CD8-positive, alpha-beta memory T cell (primary cell): ENCODE measurements at regions not wholly inside any gene's neighbourhood (a gene's known extent, or its start where the extent isn't known, plus 50 kb on each side); places are given as distances from the start of the nearest gene placed in this dataset.

Experiments
- CTCF ChIA-PET: fragments of 350-600 bp; sonication (Branson Sonifier 250); formaldehyde crosslinking; loops from one replicate; lab custom pipeline; 2021; ENCODE audit warnings: antibody characterized with exemption; lab: Charles Lee
- POLR2A ChIA-PET: fragments of 350-600 bp; sonication (Branson Sonifier 250); formaldehyde crosslinking; loops from one replicate; lab custom pipeline; 2021; ENCODE audit warnings: antibody characterized with exemption; lab: Charles Lee
- DNase-seq, 5 donors: peaks; one replicate each; pipeline versions ENCODE4 v3.0.0 to v3.0.0-alpha.2; 2020 to 2022; ENCODE audit warnings: mixed read lengths in 1 of 5
- H3K27ac ChIP-seq: one replicate; pipeline ENCODE4 v1.7.0; 2013; ENCODE audit warnings: low read depth, mild to moderate bottlenecking, low read length, moderate library complexity
- H3K27me3 ChIP-seq: 2 replicates; pipeline ENCODE4 v1.7.0; 2013; ENCODE audit warnings: low read length, mild to moderate bottlenecking; ENCODE audit not compliant: insufficient read depth, poor library complexity, severe bottlenecking
- H3K36me3 ChIP-seq: 2 replicates; pipeline ENCODE4 v1.7.0; 2013; ENCODE audit warnings: mild to moderate bottlenecking, low read length, moderate library complexity; ENCODE audit not compliant: insufficient read depth
- H3K4me1 ChIP-seq: 2 replicates; pipeline ENCODE4 v1.7.0; 2013; ENCODE audit warnings: mild to moderate bottlenecking, low read length, moderate library complexity; ENCODE audit not compliant: insufficient read depth
- H3K4me3 ChIP-seq: 2 replicates; pipeline ENCODE4 v1.7.0; 2013; ENCODE audit warnings: mild to moderate bottlenecking, low read length
- H3K9me3 ChIP-seq: 2 replicates; pipeline ENCODE4 v1.7.0; 2013; ENCODE audit warnings: mild to moderate bottlenecking, low read length
- H3K27ac Mint-ChIP-seq, 8 donors: one replicate each; pipeline ENCODE4 v1.8.0; 2020 to 2021; ENCODE audit warnings: mixed read lengths in 8 of 8, mild to moderate bottlenecking in 6 of 8, inconsistent platforms in 3 of 8, moderate library complexity in 3 of 8
- H3K27me3 Mint-ChIP-seq, 2 donors: one replicate each; pipeline ENCODE4 v1.8.0; 2020 to 2021; ENCODE audit warnings: mixed read lengths in 2 of 2, mild to moderate bottlenecking in 1 of 2, moderate library complexity in 1 of 2
- H3K36me3 Mint-ChIP-seq, 3 donors: one replicate each; pipeline ENCODE4 v1.8.0; 2020 to 2021; ENCODE audit warnings: mixed read lengths in 3 of 3, inconsistent platforms in 1 of 3, mild to moderate bottlenecking in 1 of 3
- H3K4me1 Mint-ChIP-seq, 3 donors: one replicate each; pipeline ENCODE4 v1.8.0; 2020 to 2021; ENCODE audit warnings: mixed read lengths in 3 of 3, inconsistent platforms in 1 of 3, mild to moderate bottlenecking in 1 of 3
- H3K4me3 Mint-ChIP-seq, 7 donors: one replicate each; pipeline ENCODE4 v1.8.0; 2020 to 2021; ENCODE audit warnings: mixed read lengths in 7 of 7, mild to moderate bottlenecking in 6 of 7, moderate library complexity in 4 of 7, inconsistent platforms in 2 of 7
- H3K9me3 Mint-ChIP-seq, 5 donors: one replicate each; pipeline ENCODE4 v1.8.0; 2020 to 2022; ENCODE audit warnings: mixed read lengths in 5 of 5, mild to moderate bottlenecking in 3 of 5, moderate library complexity in 2 of 5, inconsistent platforms in 1 of 5

DNA sequence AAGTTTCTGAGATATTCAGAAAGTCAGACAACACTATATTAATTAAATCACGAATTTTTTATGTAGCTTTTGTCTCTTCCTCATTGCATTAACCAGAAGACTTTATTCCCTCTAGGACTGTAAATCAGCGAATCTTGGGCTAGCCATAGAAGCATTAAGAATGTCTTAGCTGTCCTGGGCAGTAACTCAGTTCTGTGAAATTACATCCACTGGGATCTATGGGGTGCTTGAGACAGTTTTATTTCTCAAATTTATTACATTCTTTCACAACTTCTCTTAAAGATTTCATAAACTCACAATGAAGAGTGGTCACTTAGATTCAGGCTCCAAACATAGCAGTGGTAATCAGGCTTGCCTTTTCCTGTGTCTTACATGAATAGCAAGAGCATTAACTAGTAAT is 1153.4 kb downstream of the CDH8 start:
- Histone ChIP-seq H3K9me3 (no peaks in the 10 kb centered on the region), H3K27me3 (no peaks in the 10 kb centered on the region), H3K4me1 (no peaks in the 10 kb centered on the region), H3K4me3 (no peak overlapping the region), H3K36me3 (no peaks in the 10 kb centered on the region), H3K27ac (no peak overlapping the region)
- H3K27me3 Mint-ChIP-seq = no peaks in the 10 kb centered on the region
- H3K4me1 Mint-ChIP-seq = no peaks in the 10 kb centered on the region
- CTCF ChIA-PET = no interaction called here
- no peak overlapping the region for H3K27ac Mint-ChIP-seq
- POLR2A ChIA-PET = no interaction called here
- no peaks in the 10 kb centered on the region for H3K36me3 Mint-ChIP-seq
- peaks cover 0 to 21% (median 16%) of the 10 kb centered on the region in 5 donors for H3K9me3 Mint-ChIP-seq
- no peak for DNase-seq
- no peak overlapping the region for H3K4me3 Mint-ChIP-seq

GRCh38 chr16:60852635-60853034 is 1183.6 kb downstream of the CDH8 start:
- ChIA-PET CTCF (no interaction called here), POLR2A (no interaction called here)
- Mint-ChIP-seq H3K27ac (no peak overlapping the region), H3K4me1 (no peaks in the 10 kb centered on the region), H3K36me3 (no peaks in the 10 kb centered on the region), H3K27me3 (no peaks in the 10 kb centered on the region), H3K9me3 (peaks cover 10 to 39% (median 27%) of the 10 kb centered on the region in 5 donors), H3K4me3 (no peak overlapping the region)
- Histone ChIP-seq H3K4me3 (no peak overlapping the region), H3K9me3 (no peaks in the 10 kb centered on the region), H3K4me1 (no peaks in the 10 kb centered on the region), H3K27me3 (no peaks in the 10 kb centered on the region), H3K36me3 (no peaks in the 10 kb centered on the region), H3K27ac (no peak overlapping the region)
- DNase-seq = no peak

- Mint-ChIP-seq H3K27ac (no peak overlapping the region), H3K36me3 (no peaks in the 10 kb centered on the region), H3K4me1 (no peaks in the 10 kb centered on the region), H3K27me3 (no peaks in the 10 kb centered on the region), H3K4me3 (no peak overlapping the region), H3K9me3 (peaks cover 6 to 32% (median 14%) of the 10 kb centered on the region in 5 donors)
- Histone ChIP-seq H3K9me3 (no peaks in the 10 kb centered on the region), H3K4me1 (no peaks in the 10 kb centered on the region), H3K27ac (no peak overlapping the region), H3K36me3 (no peaks in the 10 kb centered on the region), H3K4me3 (no peak overlapping the region), H3K27me3 (no peaks in the 10 kb centered on the region)
- POLR2A ChIA-PET = no interaction called here
- CTCF ChIA-PET = no interaction called here
- no peak for DNase-seq
Observed at GRCh38 chr16:60821661-60822060, 1214.6 kb downstream of the CDH8 start.

GRCh38 chr16:60820361-60820760 is 1215.9 kb downstream of the CDH8 start:
- peaks cover 10 to 35% (median 16%) of the 10 kb centered on the region in 5 donors for H3K9me3 Mint-ChIP-seq
- H3K27me3 Mint-ChIP-seq = no peaks in the 10 kb centered on the region
- POLR2A ChIA-PET = no interaction called here
- H3K27ac ChIP-seq = no peak overlapping the region
- no peak overlapping the region for H3K27ac Mint-ChIP-seq
- H3K27me3 ChIP-seq = no peaks in the 10 kb centered on the region
- no peaks in the 10 kb centered on the region for H3K36me3 ChIP-seq
- no peak overlapping the region for H3K4me3 Mint-ChIP-seq
- no peaks in the 10 kb centered on the region for H3K4me1 Mint-ChIP-seq
- no peak overlapping the region for H3K4me3 ChIP-seq
- no peaks in the 10 kb centered on the region for H3K36me3 Mint-ChIP-seq
- no peaks in the 10 kb centered on the region for H3K4me1 ChIP-seq
- no peaks in the 10 kb centered on the region for H3K9me3 ChIP-seq
- DNase-seq = no peak
- CTCF ChIA-PET = no interaction called here

DNA sequence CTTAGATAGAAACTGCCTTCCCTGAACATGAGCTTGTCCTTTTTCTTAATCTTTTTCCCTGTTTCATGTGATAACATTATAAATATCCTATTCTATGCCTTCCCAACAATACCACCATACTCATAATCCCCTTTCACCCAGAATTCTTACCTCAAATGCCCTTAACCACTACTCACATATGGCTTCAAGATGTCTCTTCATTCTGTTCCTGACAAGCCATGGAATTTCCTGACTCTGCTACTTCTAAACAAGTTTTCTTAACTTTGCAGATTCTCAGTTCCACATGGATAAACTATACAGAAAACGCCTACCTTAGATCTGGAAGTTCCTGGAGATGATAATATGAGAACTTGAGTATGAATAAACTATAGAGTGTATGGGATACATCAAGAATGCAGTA is 1217.8 kb downstream of the CDH8 start:
- Mint-ChIP-seq H3K9me3 (peaks cover 11 to 45% (median 13%) of the 10 kb centered on the region in 5 donors), H3K4me1 (no peaks in the 10 kb centered on the region), H3K36me3 (no peaks in the 10 kb centered on the region), H3K27ac (no peak overlapping the region), H3K4me3 (no peak overlapping the region), H3K27me3 (no peaks in the 10 kb centered on the region)
- Histone ChIP-seq H3K9me3 (no peaks in the 10 kb centered on the region), H3K4me1 (no peaks in the 10 kb centered on the region), H3K36me3 (no peaks in the 10 kb centered on the region), H3K4me3 (no peak overlapping the region), H3K27ac (no peak overlapping the region), H3K27me3 (no peaks in the 10 kb centered on the region)
- DNase-seq = no peak
- CTCF ChIA-PET = no interaction called here
- POLR2A ChIA-PET = no interaction called here

- Mint-ChIP-seq H3K9me3 (peaks cover 9 to 46% (median 14%) of the 10 kb centered on the region in 5 donors), H3K27ac (no peak overlapping the region), H3K36me3 (no peaks in the 10 kb centered on the region), H3K4me3 (no peak overlapping the region), H3K4me1 (no peaks in the 10 kb centered on the region), H3K27me3 (no peaks in the 10 kb centered on the region)
- DNase-seq = no peak
- H3K27ac ChIP-seq = no peak overlapping the region
- H3K4me1 ChIP-seq = no peaks in the 10 kb centered on the region
- ChIA-PET CTCF (no interaction called here), POLR2A (no interaction called here)
- no peaks in the 10 kb centered on the region for H3K9me3 ChIP-seq
- no peak overlapping the region for H3K4me3 ChIP-seq
- H3K27me3 ChIP-seq = no peaks in the 10 kb centered on the region
- H3K36me3 ChIP-seq = no peaks in the 10 kb centered on the region
Observed at GRCh38 chr16:60816461-60816860, 1219.8 kb downstream of the CDH8 start.

- Histone ChIP-seq H3K4me3 (no peak overlapping the region), H3K27me3 (no peaks in the 10 kb centered on the region), H3K27ac (no peak overlapping the region), H3K9me3 (no peaks in the 10 kb centered on the region), H3K4me1 (no peaks in the 10 kb centered on the region), H3K36me3 (no peaks in the 10 kb centered on the region)
- Mint-ChIP-seq H3K27ac (no peak overlapping the region), H3K4me1 (no peaks in the 10 kb centered on the region), H3K4me3 (no peak overlapping the region), H3K9me3 (peaks cover 9 to 44% (median 14%) of the 10 kb centered on the region in 5 donors), H3K27me3 (no peaks in the 10 kb centered on the region), H3K36me3 (no peaks in the 10 kb centered on the region)
- ChIA-PET POLR2A (no interaction called here), CTCF (no interaction called here)
- DNase-seq = no peak
Observed at GRCh38 chr16:60815865-60816264, 1220.4 kb downstream of the CDH8 start.

GRCh38 chr16:60815033-60815432 is 1221.2 kb downstream of the CDH8 start:
- no peaks in the 10 kb centered on the region for H3K27me3 ChIP-seq
- POLR2A ChIA-PET = no interaction called here
- Mint-ChIP-seq H3K9me3 (peaks cover 9 to 39% (median 14%) of the 10 kb centered on the region in 5 donors), H3K27ac (no peak overlapping the region), H3K4me1 (no peaks in the 10 kb centered on the region), H3K36me3 (no peaks in the 10 kb centered on the region), H3K4me3 (no peak overlapping the region), H3K27me3 (no peaks in the 10 kb centered on the region)
- CTCF ChIA-PET = no interaction called here
- no peaks in the 10 kb centered on the region for H3K36me3 ChIP-seq
- H3K4me3 ChIP-seq = no peak overlapping the region
- no peaks in the 10 kb centered on the region for H3K9me3 ChIP-seq
- H3K4me1 ChIP-seq = no peaks in the 10 kb centered on the region
- H3K27ac ChIP-seq = no peak overlapping the region
- no peak for DNase-seq

DNA sequence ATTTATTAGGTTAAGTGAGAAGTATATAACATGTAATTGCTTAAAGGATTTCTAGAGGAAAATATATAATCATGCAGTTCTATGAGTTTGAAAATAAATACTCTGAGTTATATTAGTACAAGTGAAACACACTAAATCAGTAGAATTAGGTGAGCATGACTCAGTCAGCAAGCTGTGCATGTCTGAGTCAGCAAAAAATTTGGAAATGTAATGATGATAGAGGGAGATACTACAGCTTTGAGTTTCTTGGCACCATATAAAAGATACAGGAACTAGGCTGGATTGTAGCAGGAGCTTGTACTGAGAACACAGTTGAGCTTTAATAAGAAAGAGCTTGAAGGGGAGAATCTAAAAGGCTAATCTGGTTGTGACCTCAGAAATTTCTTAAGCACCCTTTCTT is 1224.6 kb downstream of the CDH8 start:
- CTCF ChIA-PET = no interaction called here
- Histone ChIP-seq H3K9me3 (no peaks in the 10 kb centered on the region), H3K4me1 (no peaks in the 10 kb centered on the region), H3K36me3 (no peaks in the 10 kb centered on the region), H3K27me3 (no peaks in the 10 kb centered on the region), H3K27ac (no peak overlapping the region), H3K4me3 (no peak overlapping the region)
- Mint-ChIP-seq H3K9me3 (peaks cover 4 to 44% (median 14%) of the 10 kb centered on the region in 5 donors), H3K4me3 (no peak overlapping the region), H3K36me3 (no peaks in the 10 kb centered on the region), H3K27ac (no peak overlapping the region), H3K4me1 (no peaks in the 10 kb centered on the region), H3K27me3 (no peaks in the 10 kb centered on the region)
- POLR2A ChIA-PET = no interaction called here
- no peak for DNase-seq
